HEK293T (cell line): ENCODE measurements at regions not wholly inside any gene's neighbourhood (a gene's known extent, or its start where the extent isn't known, plus 50 kb on each side); places are given as distances from the start of the nearest gene placed in this dataset.

Experiments used
- ARNT ChIP-seq: fragments of 450-650 bp; IDR thresholded peaks from 2 replicates; pipeline ENCODE4 v1.6.1; 2017; ENCODE audit warnings: mild to moderate bottlenecking
- BHLHE40 ChIP-seq: fragments of 450-650 bp; IDR thresholded peaks from 2 replicates; pipeline ENCODE4 v1.6.1; 2016; ENCODE audit warnings: mild to moderate bottlenecking, moderate library complexity, borderline replicate concordance
- FOXM1 ChIP-seq: fragments of 450-650 bp; IDR thresholded peaks from 2 replicates; pipeline ENCODE4 v1.6.1; 2017; ENCODE audit warnings: mild to moderate bottlenecking, borderline replicate concordance
- HDGF ChIP-seq: fragments of 450-650 bp; IDR thresholded peaks from 2 replicates; pipeline ENCODE4 v1.6.1; 2017; ENCODE audit warnings: antibody characterized with exemption, borderline replicate concordance
- L3MBTL2 ChIP-seq: fragments of 450-650 bp; conservative IDR thresholded peaks from 2 replicates; pipeline ENCODE4 v1.6.1; 2016; ENCODE audit warnings: mild to moderate bottlenecking
- SP1 ChIP-seq: fragments of 450-650 bp; IDR thresholded peaks from 2 replicates; pipeline ENCODE4 v1.6.1; 2017
- TARDBP ChIP-seq: fragments of 450-650 bp; IDR thresholded peaks from 2 replicates; pipeline ENCODE4 v1.6.1; 2016
- TF ChIP-seq, protein P1 (sequence below): fragments of 450-650 bp; IDR thresholded peaks from 2 replicates; pipeline ENCODE4 v1.6.1; 2016

DNA sequence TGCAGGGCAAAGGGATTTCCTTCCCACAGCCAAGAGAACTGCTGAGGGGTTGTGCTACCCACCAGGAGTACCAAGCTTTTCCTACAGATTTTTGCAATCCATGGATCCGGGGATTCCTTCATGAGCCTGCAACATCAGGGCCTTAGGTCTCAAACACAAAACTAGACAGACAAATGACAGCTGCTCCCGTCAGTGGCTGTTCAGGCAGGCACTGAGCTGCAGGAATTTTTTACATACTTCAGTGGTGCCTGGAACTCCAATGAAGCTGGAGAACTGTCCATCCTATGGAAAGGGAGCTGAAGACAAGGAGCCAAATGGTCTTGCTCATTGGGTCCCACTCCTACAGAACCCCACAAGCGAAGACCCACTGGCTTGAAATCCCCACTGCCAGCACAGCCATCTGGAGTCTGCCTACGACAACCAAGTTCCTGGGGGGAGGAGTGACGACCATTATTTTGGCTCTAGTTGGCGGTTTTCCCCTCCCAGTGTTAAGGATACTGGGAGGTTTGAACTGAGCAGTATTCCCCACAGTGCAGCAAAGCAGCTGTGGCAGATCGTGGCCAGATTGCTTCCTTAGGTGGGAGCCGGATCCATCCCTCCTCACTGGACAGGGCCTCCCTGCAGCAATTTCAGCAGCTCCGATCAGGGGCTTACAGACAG lies 157.7 kb upstream of the TMEM45B start:
- TF ChIP-seq HDGF (no peak), L3MBTL2 (no peak), SP1 (no peak), BHLHE40 (no peak), TARDBP (no peak), FOXM1 (no peak), ARNT (no peak)
- TF ChIP-seq, protein P1, sequence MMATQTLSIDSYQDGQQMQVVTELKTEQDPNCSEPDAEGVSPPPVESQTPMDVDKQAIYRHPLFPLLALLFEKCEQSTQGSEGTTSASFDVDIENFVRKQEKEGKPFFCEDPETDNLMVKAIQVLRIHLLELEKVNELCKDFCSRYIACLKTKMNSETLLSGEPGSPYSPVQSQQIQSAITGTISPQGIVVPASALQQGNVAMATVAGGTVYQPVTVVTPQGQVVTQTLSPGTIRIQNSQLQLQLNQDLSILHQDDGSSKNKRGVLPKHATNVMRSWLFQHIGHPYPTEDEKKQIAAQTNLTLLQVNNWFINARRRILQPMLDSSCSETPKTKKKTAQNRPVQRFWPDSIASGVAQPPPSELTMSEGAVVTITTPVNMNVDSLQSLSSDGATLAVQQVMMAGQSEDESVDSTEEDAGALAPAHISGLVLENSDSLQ: no peak
